ENCODE measurements at regions not wholly inside any gene's neighbourhood (a gene's known extent, or its start where the extent isn't known, plus 50 kb on each side); places are given as distances from the start of the nearest gene placed in this dataset.

- Histone ChIP-seq H3K4me1 (ENCODE audit: control insufficient read depth in 4 of 4, insufficient read depth in 4 of 4, low read length in 3 of 4) (no peaks in the 10 kb centered on the region), H3K4me3 (ENCODE audit: low read depth in 1 of 3, low read length in 3 of 3) (no peak overlapping the region), H3K9me3 (ENCODE audit: control insufficient read depth in 4 of 4, low read length in 3 of 4) (no peaks in the 10 kb centered on the region), H3K27me3 (ENCODE audit: control insufficient read depth in 4 of 4, insufficient read depth in 4 of 4, low read length in 3 of 4) (peaks cover 0 to 3% (median 0%) of the 10 kb centered on the region in 4 donors), H3K36me3 (ENCODE audit: control insufficient read depth in 4 of 4, insufficient read depth in 3 of 4, low read depth in 1 of 4, low read length in 3 of 4) (no peaks in the 10 kb centered on the region), H3K27ac (ENCODE audit: low read depth in 1 of 2, low read length in 2 of 2) (no peak overlapping the region), H3K9ac (ENCODE audit: low read depth in 1 of 2, low read length in 2 of 2) (no peak overlapping the region)
- TF ChIP-seq CTCF (IDR thresholded peaks at IDR 0.05; ENCODE audit: low read depth, low read length, missing input control) (no peak), HNF4A (conservative IDR thresholded peaks at IDR 0.05) (no peak)
- 77% methylated on average over 5 of the region's 5 CpGs for WGBS
- DNase-seq (ENCODE audit: low spot score): no peak
Observed at GRCh38 chr3:59302442-59302841, 252.6 kb upstream of the CFAP20DC start.

GRCh38 chr3:59300733-59301132, 250.9 kb upstream of the CFAP20DC start:
- 64% methylated on average over 1 of the region's 1 CpG for WGBS
- Histone ChIP-seq H3K36me3 (ENCODE audit: control insufficient read depth in 4 of 4, insufficient read depth in 3 of 4, low read depth in 1 of 4, low read length in 3 of 4) (no peaks in the 10 kb centered on the region), H3K9me3 (ENCODE audit: control insufficient read depth in 4 of 4, low read length in 3 of 4) (no peaks in the 10 kb centered on the region), H3K27me3 (ENCODE audit: control insufficient read depth in 4 of 4, insufficient read depth in 4 of 4, low read length in 3 of 4) (peaks cover 0 to 3% (median 0%) of the 10 kb centered on the region in 4 donors), H3K4me1 (ENCODE audit: control insufficient read depth in 4 of 4, insufficient read depth in 4 of 4, low read length in 3 of 4) (no peaks in the 10 kb centered on the region), H3K27ac (ENCODE audit: low read depth in 1 of 2, low read length in 2 of 2) (no peak overlapping the region), H3K9ac (ENCODE audit: low read depth in 1 of 2, low read length in 2 of 2) (no peak overlapping the region), H3K4me3 (ENCODE audit: low read depth in 1 of 3, low read length in 3 of 3) (no peak overlapping the region)
- TF ChIP-seq EGR1 (IDR thresholded peaks at IDR 0.05; ENCODE audit: low read depth in 2 of 2) (no peak), FOXA2 (IDR thresholded peaks at IDR 0.05) (no peak), RXRA (IDR thresholded peaks at IDR 0.05) (no peak), YY1 (IDR thresholded peaks at IDR 0.05) (no peak), CTCF (IDR thresholded peaks at IDR 0.05; ENCODE audit: low read depth, low read length, missing input control) (no peak), SP1 (IDR thresholded peaks at IDR 0.05) (no peak), ATF3 (IDR thresholded peaks at IDR 0.05) (no peak), FOXA1 (IDR thresholded peaks at IDR 0.05) (no peak), HNF4G (IDR thresholded peaks at IDR 0.05) (no peak), HNF4A (conservative IDR thresholded peaks at IDR 0.05) (no peak), RAD21 (IDR thresholded peaks at IDR 0.05) (no peak), NR2F2 (IDR thresholded peaks at IDR 0.05) (no peak), GABPA (IDR thresholded peaks at IDR 0.05 in 1 of 2, conservative IDR thresholded peaks at IDR 0.05 in 1 of 2) (no peak), TAF1 (conservative IDR thresholded peaks at IDR 0.05) (no peak), REST (IDR thresholded peaks at IDR 0.05) (no peak), JUND (IDR thresholded peaks at IDR 0.05) (no peak)
- DNase-seq (ENCODE audit: low spot score): no peak
